WTC11 (cell line): ENCODE measurements at regions not wholly inside any gene's neighbourhood (a gene's known extent, or its start where the extent isn't known, plus 50 kb on each side); places are given as distances from the start of the nearest gene placed in this dataset.
A peak's percentile ranks its signal among the peaks of the same experiment; 100 is the strongest.

Experiments
- ATAC-seq: fragments of 200-7000 bp; cut with Tn5 transposase; 2 replicates; pipeline ENCODE4 v1.10.0; 2021; ENCODE audit warnings: mild to moderate bottlenecking, moderate library complexity
- CTCF ChIA-PET: fragments of 300-600 bp; sonication (Branson Sonifier 250); formaldehyde crosslinking; loops from one replicate; lab custom pipeline; 2021; ENCODE audit warnings: antibody characterized with exemption; lab: Charles Lee
- POLR2A ChIA-PET: fragments of 350-600 bp; sonication (Branson Sonifier 250); formaldehyde crosslinking; loops from one replicate; lab custom pipeline; 2021; ENCODE audit warnings: antibody characterized with exemption; lab: Charles Lee
- DNase-seq: peaks from one replicate; pipeline ENCODE4 v3.0.0; 2021; ENCODE audit warnings: low spot score
- H3K27ac Mint-ChIP-seq: 2 replicates; pipeline ENCODE4 v1.8.0; 2021; ENCODE audit warnings: mixed read lengths
- H3K27me3 Mint-ChIP-seq: 2 replicates; pipeline ENCODE4 v1.8.0; 2021; ENCODE audit warnings: low read depth, mild to moderate bottlenecking, moderate library complexity, mixed read lengths
- H3K36me3 Mint-ChIP-seq: 2 replicates; pipeline ENCODE4 v1.8.0; 2021; ENCODE audit warnings: mixed read lengths
- H3K4me1 Mint-ChIP-seq: 2 replicates; pipeline ENCODE4 v1.8.0; 2022; ENCODE audit warnings: mixed read lengths
- H3K4me3 Mint-ChIP-seq: 2 replicates; pipeline ENCODE4 v1.8.0; 2021; ENCODE audit warnings: mild to moderate bottlenecking, moderate library complexity, mixed read lengths
- H3K9me3 Mint-ChIP-seq: 2 replicates; pipeline ENCODE4 v1.8.0; 2021; ENCODE audit warnings: mixed read lengths
- EMX1 ChIP-seq: fragments of 250-450 bp; sonication (Bioruptor Pico); IDR thresholded peaks from 2 replicates; pipeline ENCODE4 v1.8.0; 2021; ENCODE audit warnings: mild to moderate bottlenecking
- GRHL2 ChIP-seq: fragments of 250-450 bp; sonication (Bioruptor Pico); IDR thresholded peaks from 2 replicates; pipeline ENCODE4 v1.8.0; 2022; ENCODE audit warnings: mild to moderate bottlenecking, moderate library complexity; ENCODE audit not compliant: insufficient replicate concordance, severe bottlenecking
- NR2C2 ChIP-seq: sonication (generic); formaldehyde crosslinking; IDR thresholded peaks from 2 replicates; pipeline ENCODE4 v1.8.0; 2022; ENCODE audit warnings: mild to moderate bottlenecking, missing genetic modification reagents
- PRDM15 ChIP-seq: sonication (generic); formaldehyde crosslinking; IDR thresholded peaks from 2 replicates; pipeline ENCODE4 v1.8.0; 2022; ENCODE audit warnings: missing genetic modification reagents
- TEAD4 ChIP-seq: sonication (generic); formaldehyde crosslinking; IDR thresholded peaks from 2 replicates; pipeline ENCODE4 v1.8.0; 2022; ENCODE audit warnings: mild to moderate bottlenecking, missing genetic modification reagents
- ZMAT4 ChIP-seq: fragments of 250-450 bp; sonication (Bioruptor Pico); IDR thresholded peaks from 2 replicates; pipeline ENCODE4 v1.9.0; 2021; ENCODE audit warnings: mild to moderate bottlenecking
- ZNF232 ChIP-seq: sonication (generic); formaldehyde crosslinking; IDR thresholded peaks from 2 replicates; pipeline ENCODE4 v1.8.0; 2022; ENCODE audit warnings: mild to moderate bottlenecking, missing genetic modification reagents
- ZNF532 ChIP-seq: fragments of 250-450 bp; sonication (Bioruptor Pico); IDR thresholded peaks from 2 replicates; pipeline ENCODE4 v1.9.0; 2021; ENCODE audit warnings: mild to moderate bottlenecking, borderline replicate concordance
- TF ChIP-seq, protein P1 (sequence below): sonication (generic); formaldehyde crosslinking; conservative IDR thresholded peaks from 2 replicates; pipeline ENCODE4 v1.8.1; 2023; ENCODE audit warnings: mild to moderate bottlenecking, low read depth, missing genetic modification reagents, moderate library complexity
- TF ChIP-seq, protein P2 (sequence below): sonication (generic); formaldehyde crosslinking; IDR thresholded peaks from 2 replicates; pipeline ENCODE4 v1.8.1; 2022; ENCODE audit warnings: mild to moderate bottlenecking, missing genetic modification reagents, moderate library complexity, borderline replicate concordance

- no peak overlapping the region for H3K27ac Mint-ChIP-seq
These were observed 62.8 kb upstream of the ITSN2 start for GRCh38 chr2:24423095-24423494.

DNA sequence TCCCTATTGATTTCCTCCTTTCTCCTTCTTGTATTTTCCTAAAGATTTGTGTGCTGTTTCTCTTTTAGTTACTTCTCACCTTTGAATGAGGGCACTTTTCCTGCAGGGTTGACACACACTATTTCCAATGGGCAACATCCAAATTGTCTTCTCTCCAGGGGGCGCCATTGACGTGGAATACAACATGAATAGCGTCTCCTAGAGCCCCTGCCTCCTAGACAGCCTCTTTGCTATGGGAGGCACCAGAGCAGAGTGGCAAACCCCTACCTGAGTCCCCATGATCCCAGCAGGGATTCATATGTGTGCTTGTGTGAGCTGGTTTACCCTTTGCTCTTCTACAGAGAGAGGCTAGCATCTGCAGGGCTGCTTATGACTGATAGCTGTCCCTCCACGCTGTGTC is 61.3 kb upstream of the ITSN2 start:
- TF ChIP-seq TEAD4 (CRISPR knock-in tag), result no peak
- no peak for TF ChIP-seq ZNF232 (CRISPR knock-in tag)
- Mint-ChIP-seq H3K27me3 (no peaks in the 10 kb centered on the region; the same call in 1 of the 2 replicates), H3K27ac (no peak overlapping the region), H3K36me3 (no peaks in the 10 kb centered on the region; the same call in 1 of the 2 replicates), H3K4me3 (no peak overlapping the region), H3K9me3 (peaks cover 15% of the 10 kb centered on the region), H3K4me1 (peaks cover 7% of the 10 kb centered on the region)
- POLR2A ChIA-PET, result no interaction called here
- ATAC-seq, result peak; percentile 73
- peak; percentile 77 for DNase-seq
- CTCF ChIA-PET, result interaction anchor here (0.6 to 1.9 kb wide), 8 partner anchors 11 to 746 kb away, joined by 3 to 9 read pairs (median 4); no protein-coding TSS in a partner anchor

More at GRCh38 chr2:24423095-24423494, 62.8 kb upstream of the ITSN2 start:
- H3K27me3 Mint-ChIP-seq, result no peaks in the 10 kb centered on the region; the same call in 1 of the 2 replicates
- peaks cover 6% of the 10 kb centered on the region for H3K4me1 Mint-ChIP-seq
- peaks cover 18% of the 10 kb centered on the region for H3K9me3 Mint-ChIP-seq
- ChIA-PET POLR2A (no interaction called here), CTCF (interaction anchor here (0.9 to 2.4 kb wide), 5 partner anchors 14 to 405 kb away, joined by 3 to 9 read pairs (median 5); partner anchors contain the start of gene NCOA1)
- DNase-seq, result no peak
- ATAC-seq, result no peak
- TF ChIP-seq, protein P1, sequence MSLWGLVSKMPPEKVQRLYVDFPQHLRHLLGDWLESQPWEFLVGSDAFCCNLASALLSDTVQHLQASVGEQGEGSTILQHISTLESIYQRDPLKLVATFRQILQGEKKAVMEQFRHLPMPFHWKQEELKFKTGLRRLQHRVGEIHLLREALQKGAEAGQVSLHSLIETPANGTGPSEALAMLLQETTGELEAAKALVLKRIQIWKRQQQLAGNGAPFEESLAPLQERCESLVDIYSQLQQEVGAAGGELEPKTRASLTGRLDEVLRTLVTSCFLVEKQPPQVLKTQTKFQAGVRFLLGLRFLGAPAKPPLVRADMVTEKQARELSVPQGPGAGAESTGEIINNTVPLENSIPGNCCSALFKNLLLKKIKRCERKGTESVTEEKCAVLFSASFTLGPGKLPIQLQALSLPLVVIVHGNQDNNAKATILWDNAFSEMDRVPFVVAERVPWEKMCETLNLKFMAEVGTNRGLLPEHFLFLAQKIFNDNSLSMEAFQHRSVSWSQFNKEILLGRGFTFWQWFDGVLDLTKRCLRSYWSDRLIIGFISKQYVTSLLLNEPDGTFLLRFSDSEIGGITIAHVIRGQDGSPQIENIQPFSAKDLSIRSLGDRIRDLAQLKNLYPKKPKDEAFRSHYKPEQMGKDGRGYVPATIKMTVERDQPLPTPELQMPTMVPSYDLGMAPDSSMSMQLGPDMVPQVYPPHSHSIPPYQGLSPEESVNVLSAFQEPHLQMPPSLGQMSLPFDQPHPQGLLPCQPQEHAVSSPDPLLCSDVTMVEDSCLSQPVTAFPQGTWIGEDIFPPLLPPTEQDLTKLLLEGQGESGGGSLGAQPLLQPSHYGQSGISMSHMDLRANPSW (CRISPR knock-in tag), result no peak
- TF ChIP-seq PRDM15 (CRISPR knock-in tag), result peak; percentile 77
- H3K36me3 Mint-ChIP-seq, result no peaks in the 10 kb centered on the region; the same call in 1 of the 2 replicates
- no peak overlapping the region for H3K4me3 Mint-ChIP-seq

GRCh38 chr2:24420373-24420772 is 60.0 kb upstream of the ITSN2 start:
- ATAC-seq (no peak), DNase-seq (no peak)
- Mint-ChIP-seq H3K27ac (no peak overlapping the region), H3K27me3 (no peaks in the 10 kb centered on the region; the same call in 1 of the 2 replicates), H3K4me1 (peaks cover 7% of the 10 kb centered on the region), H3K9me3 (peaks cover 18% of the 10 kb centered on the region), H3K4me3 (no peak overlapping the region), H3K36me3 (no peaks in the 10 kb centered on the region; the same call in 1 of the 2 replicates)
- ChIA-PET POLR2A (no interaction called here), CTCF (no interaction called here)
- TF ChIP-seq ZNF532 (CRISPR knock-in tag) (no peak), NR2C2 (CRISPR knock-in tag) (no peak), ZMAT4 (no peak), GRHL2 (CRISPR knock-in tag) (no peak), EMX1 (CRISPR knock-in tag) (no peak)
- TF ChIP-seq, protein P2, sequence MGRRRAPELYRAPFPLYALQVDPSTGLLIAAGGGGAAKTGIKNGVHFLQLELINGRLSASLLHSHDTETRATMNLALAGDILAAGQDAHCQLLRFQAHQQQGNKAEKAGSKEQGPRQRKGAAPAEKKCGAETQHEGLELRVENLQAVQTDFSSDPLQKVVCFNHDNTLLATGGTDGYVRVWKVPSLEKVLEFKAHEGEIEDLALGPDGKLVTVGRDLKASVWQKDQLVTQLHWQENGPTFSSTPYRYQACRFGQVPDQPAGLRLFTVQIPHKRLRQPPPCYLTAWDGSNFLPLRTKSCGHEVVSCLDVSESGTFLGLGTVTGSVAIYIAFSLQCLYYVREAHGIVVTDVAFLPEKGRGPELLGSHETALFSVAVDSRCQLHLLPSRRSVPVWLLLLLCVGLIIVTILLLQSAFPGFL (CRISPR knock-in tag), result no peak
